Panc1 (cell line): ENCODE measurements at regions not wholly inside any gene's neighbourhood (a gene's known extent, or its start where the extent isn't known, plus 50 kb on each side); places are given as distances from the start of the nearest gene placed in this dataset.

Experiments
- ATAC-seq: fragments of 200-7000 bp; cut with Tn5 transposase; 2 replicates; pipeline ENCODE4 v1.9.1; 2020; ENCODE audit warnings: mild to moderate bottlenecking, moderate library complexity
- BruUV-seq: library from RNA; stranded (reverse); fragments of 400-500 nt; replicated peaks from 2 replicates; lab custom pipeline; 2021; lab: Mats Ljungman, UMichigan
- CTCF ChIA-PET: fragments of 300-600 bp; sonication (Branson Sonifier 250); formaldehyde crosslinking; loops from one replicate; lab custom pipeline; 2022; ENCODE audit warnings: antibody characterized with exemption; lab: Charles Lee
- POLR2A ChIA-PET: fragments of 300-600 bp; sonication (Branson Sonifier 250); formaldehyde crosslinking; loops from one replicate; lab custom pipeline; 2022; ENCODE audit warnings: antibody characterized with exemption; lab: Charles Lee
- DNase-seq: peaks from one replicate; pipeline ENCODE4 v3.0.0-alpha.2; 2010; ENCODE audit warnings: low read depth, low spot score
- H3K27ac ChIP-seq: 2 replicates; pipeline ENCODE4 v1.5.1; 2011; ENCODE audit warnings: mild to moderate bottlenecking, low read length, inconsistent platforms
- H3K27me3 ChIP-seq: fragments of 200-500 bp; sonication (Bioruptor generic); 2 replicates; pipeline ENCODE4 v1.6.0; 2014; ENCODE audit warnings: low read length, inconsistent platforms; ENCODE audit not compliant: control insufficient read depth, insufficient read depth
- H3K36me3 ChIP-seq: fragments of 200-500 bp; sonication (Bioruptor generic); 2 replicates; pipeline ENCODE4 v1.5.1; 2014; ENCODE audit warnings: inconsistent platforms, mild to moderate bottlenecking, low read length, moderate library complexity; ENCODE audit not compliant: control insufficient read depth, insufficient read depth
- H3K4me1 ChIP-seq: 2 replicates; pipeline ENCODE4 v1.5.1; 2011; ENCODE audit warnings: inconsistent platforms, mild to moderate bottlenecking, low read length, moderate library complexity; ENCODE audit not compliant: control insufficient read depth, insufficient read depth
- H3K4me3 ChIP-seq, 2 experiments: 2 replicates each; pipeline ENCODE4 v1.5.1; 2011 to 2012; ENCODE audit warnings: low read depth in 2 of 2, low read length in 2 of 2, mild to moderate bottlenecking in 2 of 2, inconsistent platforms in 1 of 2, moderate library complexity in 1 of 2
- H3K9me3 ChIP-seq: fragments of 200-500 bp; sonication (Bioruptor generic); 2 replicates; pipeline ENCODE4 v1.5.1; 2014; ENCODE audit warnings: low read depth, mild to moderate bottlenecking, inconsistent platforms, low read length, moderate library complexity; ENCODE audit not compliant: control insufficient read depth, insufficient read depth
- CTCF ChIP-seq: fragments of 450-650 bp; IDR thresholded peaks from 2 replicates; pipeline ENCODE4 v1.5.1; 2017; ENCODE audit warnings: mild to moderate bottlenecking
- POLR2AphosphoS5 ChIP-seq: IDR thresholded peaks from 2 replicates; pipeline ENCODE4 v1.6.1; 2012; ENCODE audit warnings: mild to moderate bottlenecking, low read depth, low read length, moderate library complexity
- REST ChIP-seq, 2 experiments: IDR thresholded peaks; 2 replicates each; pipeline ENCODE4 v1.6.1; 2011 to 2012; ENCODE audit warnings: low read depth in 2 of 2, control low read depth in 1 of 2, low read length in 1 of 2, mild to moderate bottlenecking in 1 of 2, moderate library complexity in 1 of 2; ENCODE audit not compliant: insufficient read depth in 1 of 2
- SIN3A ChIP-seq: IDR thresholded peaks from 2 replicates; pipeline ENCODE4 v1.6.1; 2012; ENCODE audit warnings: low read depth, mild to moderate bottlenecking, low read length, moderate library complexity, borderline replicate concordance; ENCODE audit not compliant: insufficient read depth
- TCF7L2 ChIP-seq: IDR thresholded peaks from 2 replicates; pipeline ENCODE4 v1.6.1; 2011; ENCODE audit warnings: mild to moderate bottlenecking, low read depth, low read length, inconsistent platforms
- in situ Hi-C: cut with HindIII; loops from 2 replicates; pipeline ENCODE4 v1.10.0; 2016; ENCODE audit warnings: low sequenced_read_pairs, low pct_unique_long_range_greater_than_20kb
- intact Hi-C: fragments of 100-400 bp; cut with micrococcal nuclease; formaldehyde crosslinking; loops from one replicate; pipeline ENCODE4 v1.10.0; 2022; ENCODE audit not compliant: unreplicated experiment

DNA sequence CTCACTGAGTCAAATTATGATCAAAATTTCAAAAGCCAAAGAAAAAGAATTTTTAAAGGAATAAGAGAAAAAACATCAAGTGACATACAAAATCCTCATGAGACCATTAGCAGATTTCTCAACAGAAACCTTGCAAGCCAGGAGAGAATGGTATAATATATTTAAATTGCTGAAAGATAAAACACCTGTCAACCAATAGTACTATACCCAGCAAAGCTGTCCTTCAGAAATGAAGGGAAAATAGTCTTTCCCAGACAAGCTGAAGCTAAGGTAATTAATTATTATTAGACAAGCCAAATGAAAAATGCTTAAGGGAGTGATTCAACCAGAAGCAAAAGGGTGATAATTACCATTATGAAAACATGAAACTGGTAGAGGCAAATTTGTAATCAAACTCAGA, 104.2 kb upstream of the TET2 start:
- POLR2A ChIA-PET, result no interaction called here
- Histone ChIP-seq H3K36me3 (no peaks in the 10 kb centered on the region), H3K4me1 (no peaks in the 10 kb centered on the region), H3K9me3 (no peaks in the 10 kb centered on the region), H3K27ac (no peak overlapping the region), H3K27me3 (no peaks in the 10 kb centered on the region), H3K4me3 (no peak overlapping the region)
- no TSS peak for BruUV-seq
- ATAC-seq (no peak), DNase-seq (no peak)
- in situ Hi-C loops (no loop called here), intact Hi-C loops (no loop called here)
- TF ChIP-seq POLR2AphosphoS5 (no peak), CTCF (no peak), REST (IDR thresholded peaks at IDR 0.05; ENCODE audit: insufficient read depth in 1 of 2, low read depth in 2 of 2, low read length in 1 of 2) (no peak)
- CTCF ChIA-PET, result no interaction called here

DNA sequence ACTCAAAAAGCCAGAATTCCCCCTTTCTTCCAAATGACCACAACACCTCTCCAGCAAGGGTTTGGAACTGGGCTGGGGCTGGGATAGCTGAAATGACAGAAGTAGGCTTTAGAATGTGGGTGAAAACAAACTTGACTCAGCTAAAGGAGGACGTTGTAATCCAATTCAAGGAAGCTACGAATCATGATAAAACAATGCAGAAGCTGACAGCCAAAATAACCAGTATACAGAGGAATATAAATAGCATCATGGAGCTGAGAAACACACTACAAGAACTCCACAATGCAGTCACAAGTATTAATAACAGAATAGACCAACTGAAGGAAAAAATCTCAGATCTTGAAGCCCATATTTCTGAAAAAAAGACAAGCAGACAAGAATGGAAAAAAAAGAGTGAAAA, 95.8 kb upstream of the TET2 start:
- DNase-seq, result no peak
- no peaks in the 10 kb centered on the region for H3K27me3 ChIP-seq
- no peak for ATAC-seq
- CTCF ChIA-PET, result no interaction called here
- no peak for TF ChIP-seq SIN3A
- no peak for TF ChIP-seq TCF7L2
- no peak for TF ChIP-seq CTCF
- no peak for TF ChIP-seq POLR2AphosphoS5
- TF ChIP-seq REST (IDR thresholded peaks at IDR 0.05; ENCODE audit: insufficient read depth in 1 of 2, low read depth in 2 of 2, low read length in 1 of 2), result no peak
- no peaks in the 10 kb centered on the region for H3K9me3 ChIP-seq
- no peak overlapping the region for H3K27ac ChIP-seq
- POLR2A ChIA-PET, result no interaction called here
- BruUV-seq, result no TSS peak
- no peaks in the 10 kb centered on the region for H3K36me3 ChIP-seq
- in situ Hi-C loops, result no loop called here
- intact Hi-C loops, result no loop called here
- H3K4me3 ChIP-seq, result no peak overlapping the region
- no peaks in the 10 kb centered on the region for H3K4me1 ChIP-seq
